Lung (tissue), 11 donors: ENCODE measurements at regions not wholly inside any gene's neighbourhood (a gene's known extent, or its start where the extent isn't known, plus 50 kb on each side); places are given as distances from the start of the nearest gene placed in this dataset.
"Not testable (repeated sequence)": the region's sequence is repeated elsewhere in the genome, so short reads cannot be mapped to it uniquely, and the experiment has no call there.

Source experiments
- ATAC-seq: fragments of 200-7000 bp; cut with Tn5 transposase; one replicate; pipeline ENCODE4 v1.9.1; 2020; ENCODE audit warnings: moderate number of reproducible peaks; ENCODE audit not compliant: insufficient read depth, low FRiP score
- DNase-seq, 3 donors: peaks; one replicate each; pipeline ENCODE4 v3.0.0-alpha.2; 2013 to 2017
- H3K27ac ChIP-seq, 2 donors: one replicate each; pipeline ENCODE4 v1.5.1; 2013; ENCODE audit warnings: mild to moderate bottlenecking in 2 of 2, moderate library complexity in 2 of 2, control low read depth in 1 of 2, inconsistent platforms in 1 of 2, low read depth in 1 of 2, low read length in 1 of 2
- H3K27me3 ChIP-seq, 3 donors: one replicate each; pipeline ENCODE4 v1.5.1; 2013; ENCODE audit warnings: low read length in 2 of 3; ENCODE audit not compliant: control insufficient read depth in 3 of 3, insufficient read depth in 3 of 3
- H3K36me3 ChIP-seq, 4 donors: one replicate each; pipeline ENCODE4 v1.5.1; 2013; ENCODE audit warnings: low read length in 4 of 4, mild to moderate bottlenecking in 1 of 4, moderate library complexity in 1 of 4; ENCODE audit not compliant: control insufficient read depth in 4 of 4, insufficient read depth in 4 of 4
- H3K4me1 ChIP-seq, 5 donors: one replicate each; pipeline ENCODE4 v1.5.1; 2013; ENCODE audit warnings: low read length in 5 of 5, mild to moderate bottlenecking in 2 of 5, moderate library complexity in 1 of 5; ENCODE audit not compliant: control insufficient read depth in 5 of 5, insufficient read depth in 5 of 5
- H3K4me3 ChIP-seq: one replicate; pipeline ENCODE4 v1.5.1; 2013; ENCODE audit warnings: mild to moderate bottlenecking, control low read depth, moderate library complexity
- H3K9ac ChIP-seq, 2 donors: one replicate each; pipeline ENCODE4 v1.5.1; 2013; ENCODE audit warnings: low read length in 2 of 2, control low read depth in 1 of 2; ENCODE audit not compliant: insufficient read depth in 1 of 2
- H3K9me3 ChIP-seq, 4 donors: one replicate each; pipeline ENCODE4 v1.5.1; 2013; ENCODE audit warnings: low read length in 3 of 4, mild to moderate bottlenecking in 1 of 4, moderate library complexity in 1 of 4; ENCODE audit not compliant: control insufficient read depth in 4 of 4, insufficient read depth in 3 of 4
- CTCF ChIP-seq: IDR thresholded peaks from 2 replicates; pipeline ENCODE4 v1.5.1; 2012; ENCODE audit warnings: mild to moderate bottlenecking; ENCODE audit errors: control extremely low read depth, extremely low read depth
- WGBS, 2 donors: extraction: QIAGEN DNeasy Blood & Tissue Kit; methylation state at CpG; one replicate each; pipeline ENCODE4 v1.1.7; 2013; 5-methylcytosine and 5-hydroxymethylcytosine counted together
- donor health status: control.
- donor health status: control.
- donor health status: Bipolar disorder and iron deficiency.
- donor health status: healthy.
- donor health status: DM: yes; HTN: yes; CAD: no.

- Histone ChIP-seq H3K36me3 (no peaks in the 10 kb centered on the region), H3K4me1 (peaks cover 0 to 7% (median 0%) of the 10 kb centered on the region in 5 donors), H3K4me3 (no peak overlapping the region), H3K9me3 (no peaks in the 10 kb centered on the region), H3K27me3 (no peaks in the 10 kb centered on the region), H3K9ac (no peak overlapping the region), H3K27ac (no peak overlapping the region)
- ATAC-seq (no peak), DNase-seq (no peak)
- no peak for TF ChIP-seq CTCF
- WGBS, 2 donors = 81 to 90% methylated on average over 3 of the region's 3 CpGs
Observed at GRCh38 chr3:64792445-64792844, 104.6 kb upstream of the ADAMTS9 start.

- TF ChIP-seq CTCF = no peak
- H3K4me3 ChIP-seq = no peak overlapping the region
- ATAC-seq = no peak
- H3K36me3 ChIP-seq = no peaks in the 10 kb centered on the region
- H3K27me3 ChIP-seq = no peaks in the 10 kb centered on the region
- DNase-seq = no peak
- H3K4me1 ChIP-seq = peaks cover 0 to 7% (median 0%) of the 10 kb centered on the region in 5 donors
- no peak overlapping the region for H3K27ac ChIP-seq
- 93 to 94% methylated on average over 4 of the region's 4 CpGs for WGBS, 2 donors
- H3K9ac ChIP-seq = no peak overlapping the region
- H3K9me3 ChIP-seq = no peaks in the 10 kb centered on the region
Observed at GRCh38 chr3:64789111-64789510, 101.3 kb upstream of the ADAMTS9 start.

GRCh38 chr3:64783200-64783599, 95.4 kb upstream of the ADAMTS9 start:
- Histone ChIP-seq H3K27ac (no peak overlapping the region), H3K4me1 (no peaks in the 10 kb centered on the region)
- no peak for ATAC-seq

GRCh38 chr3:64780923-64781322, 93.1 kb upstream of the ADAMTS9 start:
- not testable (repeated sequence) for ATAC-seq, H3K36me3 ChIP-seq, H3K4me3 ChIP-seq, H3K4me1 ChIP-seq, H3K27me3 ChIP-seq, H3K27ac ChIP-seq, H3K9ac ChIP-seq, H3K9me3 ChIP-seq, DNase-seq
- WGBS, 2 donors = 81 to 86% methylated on average over 4 of the region's 4 CpGs

More at GRCh38 chr3:64783200-64783599, 95.4 kb upstream of the ADAMTS9 start:
- no peaks in the 10 kb centered on the region for H3K27me3 ChIP-seq
- DNase-seq = no peak
- H3K9me3 ChIP-seq = no peaks in the 10 kb centered on the region
- no peak overlapping the region for H3K4me3 ChIP-seq
- TF ChIP-seq CTCF = no peak
- H3K9ac ChIP-seq = no peak overlapping the region
- no peaks in the 10 kb centered on the region for H3K36me3 ChIP-seq
